HCT116 (cell line): ENCODE measurements at regions not wholly inside any gene's neighbourhood (a gene's known extent, or its start where the extent isn't known, plus 50 kb on each side); places are given as distances from the start of the nearest gene placed in this dataset.

Experiments
- ATAC-seq: fragments of 200-7000 bp; cut with Tn5 transposase; 2 replicates; pipeline ENCODE4 v1.9.1; 2020; ENCODE audit warnings: mild to moderate bottlenecking, moderate library complexity
- BruUV-seq: library from RNA; stranded (reverse); fragments of 400-500 nt; replicated peaks from 2 replicates; lab custom pipeline; 2021; lab: Mats Ljungman, UMichigan
- CTCF ChIA-PET: fragments of 300-600 bp; sonication (Branson Sonifier 250); formaldehyde crosslinking; loops from one replicate; lab custom pipeline; 2021; ENCODE audit warnings: antibody characterized with exemption; lab: Charles Lee
- POLR2A ChIA-PET: fragments of 300-600, 350-600 bp; sonication (Branson Sonifier 250); formaldehyde crosslinking; loops from one replicate; lab custom pipeline; 2021; ENCODE audit warnings: antibody characterized with exemption; lab: Charles Lee
- RAD21 ChIA-PET, 2 experiments: fragments of 300-600 bp; sonication (Branson Sonifier 250); formaldehyde crosslinking; loops; one replicate each; lab custom pipeline; 2023; ENCODE audit warnings: low total read pairs in 2 of 2; ENCODE audit not compliant: uncharacterized antibody in 2 of 2, unreplicated experiment in 2 of 2, low non-redundant PET in 1 of 2; lab: Charles Lee
- DNase-seq: peaks from one replicate; pipeline ENCODE4 v3.0.0-alpha.2; 2010; ENCODE audit warnings: low read depth, low spot score
- H2AFZ ChIP-seq: fragments of 200-600 bp; shearing (Covaris generic), sonication (generic); 2 replicates; pipeline ENCODE4 v1.6.1; 2017; ENCODE audit warnings: low read depth, mixed run types, mixed read lengths, antibody characterized with exemption, low read length; ENCODE audit not compliant: poor library complexity, severe bottlenecking
- H3K27ac ChIP-seq: 2 replicates; pipeline ENCODE4 v1.5.1; 2012; ENCODE audit warnings: low read depth, low read length
- H3K27me3 ChIP-seq: fragments of 200-600 bp; sonication (generic); 2 replicates; pipeline ENCODE4 v1.6.1; 2016; ENCODE audit warnings: mixed run types, low read length, mixed read lengths; ENCODE audit not compliant: insufficient read depth
- H3K36me3 ChIP-seq, 2 experiments: fragments of 200-500 bp in 1 of 2; fragments of 200-600 bp in 1 of 2; sonication (Bioruptor generic) in 1 of 2; sonication (generic) in 1 of 2; 2 replicates each; pipeline versions ENCODE4 v1.5.1 to v1.6.1; 2014 to 2016; ENCODE audit warnings: low read length in 2 of 2, inconsistent platforms in 1 of 2, mixed read lengths in 1 of 2, mixed run types in 1 of 2; ENCODE audit not compliant: insufficient read depth in 2 of 2, control insufficient read depth in 1 of 2
- H3K4me1 ChIP-seq, 2 experiments: fragments of 200-600 bp in 1 of 2; sonication (generic) in 1 of 2; 2 replicates each; pipeline versions ENCODE4 v1.5.1 to v1.6.1; 2012 to 2017; ENCODE audit warnings: low read length in 2 of 2, inconsistent platforms in 1 of 2, mild to moderate bottlenecking in 1 of 2, mixed read lengths in 1 of 2, mixed run types in 1 of 2, moderate library complexity in 1 of 2; ENCODE audit not compliant: insufficient read depth in 2 of 2, control insufficient read depth in 1 of 2
- H3K4me2 ChIP-seq: fragments of 200-600 bp; sonication (generic); 2 replicates; pipeline ENCODE4 v1.6.1; 2017; ENCODE audit warnings: mixed run types, low read length, mixed read lengths
- H3K4me3 ChIP-seq, 2 experiments: fragments of 200-600 bp in 1 of 2; sonication (generic) in 1 of 2; replicated peaks in 1 of 2; 2 replicates each; pipeline ENCODE4 v1.5.1; 2011 to 2016; ENCODE audit warnings: low read length in 2 of 2, control low read depth in 1 of 2, low read depth in 1 of 2, mild to moderate bottlenecking in 1 of 2, mixed read lengths in 1 of 2, mixed run types in 1 of 2
- H3K79me2 ChIP-seq: fragments of 200-600 bp; sonication (generic); 2 replicates; pipeline ENCODE4 v1.6.1; 2017; ENCODE audit warnings: mild to moderate bottlenecking, mixed run types, low read length, moderate library complexity, mixed read lengths; ENCODE audit not compliant: insufficient read depth
- H3K9ac ChIP-seq: fragments of 200-600 bp; sonication (generic); 2 replicates; pipeline ENCODE4 v1.6.1; 2016; ENCODE audit warnings: low read length, mixed read lengths
- H3K9me2 ChIP-seq: fragments of 200-600 bp; sonication (generic), shearing (Covaris generic); 2 replicates; pipeline ENCODE4 v1.6.1; 2017; ENCODE audit warnings: mixed run types, mild to moderate bottlenecking, moderate library complexity; ENCODE audit not compliant: insufficient read depth
- H3K9me3 ChIP-seq, 2 experiments: fragments of 200-500 bp in 1 of 2; fragments of 200-600 bp in 1 of 2; sonication (Bioruptor generic) in 1 of 2; sonication (generic) in 1 of 2; 2 replicates each; pipeline ENCODE4 v1.6.1; 2014 to 2017; ENCODE audit warnings: low read length in 2 of 2, mixed read lengths in 2 of 2, inconsistent platforms in 1 of 2, low read depth in 1 of 2, mild to moderate bottlenecking in 1 of 2, mixed run types in 1 of 2, moderate library complexity in 1 of 2; ENCODE audit not compliant: control insufficient read depth in 1 of 2, insufficient read depth in 1 of 2
- H4K20me1 ChIP-seq: fragments of 200-600 bp; sonication (generic), shearing (Covaris generic); 2 replicates; pipeline ENCODE4 v1.6.1; 2017; ENCODE audit warnings: mixed run types, mild to moderate bottlenecking, moderate library complexity; ENCODE audit not compliant: insufficient read depth
- ATF3 ChIP-seq: IDR thresholded peaks from 2 replicates; pipeline ENCODE4 v1.6.1; 2012
- CBX3 ChIP-seq: IDR thresholded peaks from 2 replicates; pipeline ENCODE4 v1.6.1; 2012; ENCODE audit warnings: low read depth
- EGR1 ChIP-seq: IDR thresholded peaks from 2 replicates; pipeline ENCODE4 v1.6.1; 2012; ENCODE audit warnings: low read depth
- ELF1 ChIP-seq: IDR thresholded peaks from 2 replicates; pipeline ENCODE4 v1.6.1; 2012; ENCODE audit warnings: low read depth, borderline replicate concordance
- EZH2 ChIP-seq: fragments of 200-600 bp; sonication (generic); IDR thresholded peaks from 2 replicates; pipeline ENCODE4 v1.6.1; 2017; ENCODE audit warnings: antibody characterized with exemption, mixed run types
- FOSL1 ChIP-seq: IDR thresholded peaks from 2 replicates; pipeline ENCODE4 v1.6.1; 2012; ENCODE audit warnings: low read depth
- POLR2A ChIP-seq: IDR thresholded peaks from 2 replicates; pipeline ENCODE4 v1.7.0; 2011; ENCODE audit warnings: borderline replicate concordance; ENCODE audit not compliant: insufficient read depth, insufficient read length; ENCODE audit errors: extremely low read depth
- RAD21 ChIP-seq: IDR thresholded peaks from 2 replicates; pipeline ENCODE4 v1.6.1; 2012; ENCODE audit warnings: low read depth, mild to moderate bottlenecking
- SP1 ChIP-seq: IDR thresholded peaks from 2 replicates; pipeline ENCODE4 v1.6.1; 2012; ENCODE audit warnings: low read depth
- SRF ChIP-seq: IDR thresholded peaks from 2 replicates; pipeline ENCODE4 v1.6.1; 2012; ENCODE audit warnings: low read depth
- ZBTB33 ChIP-seq: IDR thresholded peaks from 2 replicates; pipeline ENCODE4 v1.6.1; 2011; ENCODE audit warnings: mild to moderate bottlenecking, low read length, moderate library complexity; ENCODE audit not compliant: insufficient replicate concordance; ENCODE audit errors: extremely low read depth
- intact Hi-C: fragments of 100-400 bp; cut with micrococcal nuclease; formaldehyde crosslinking; loops from 2 replicates; pipeline ENCODE4 v1.10.0; 2022
- TF ChIP-seq, protein P1 (sequence below): IDR thresholded peaks from 2 replicates; pipeline ENCODE4 v1.6.1; 2012; ENCODE audit warnings: low read depth

GRCh38 chr17:77570565-77570898, 388.0 kb upstream of the TNRC6C start:
- Histone ChIP-seq H3K27ac (no peak overlapping the region), H3K79me2 (no peaks in the 10 kb centered on the region), H2AFZ (no peak overlapping the region), H3K9me2 (no peaks in the 10 kb centered on the region), H3K27me3 (peaks cover 14% of the 10 kb centered on the region; the same call in 1 of the 2 replicates), H4K20me1 (no peaks in the 10 kb centered on the region), H3K4me2 (no peak overlapping the region), H3K9me3 (no peaks in the 10 kb centered on the region), H3K4me1 (peaks cover 6 to 10% of the 10 kb centered on the region in 2 experiments; a peak in 2 of 4 replicates), H3K36me3 (no peaks in the 10 kb centered on the region), H3K4me3 (no peak overlapping the region), H3K9ac (no peak overlapping the region)
- TF ChIP-seq SRF: no peak
- no peak for TF ChIP-seq EGR1
- no peak for TF ChIP-seq ELF1
- CTCF ChIA-PET: no interaction called here
- DNase-seq: no peak
- RAD21 ChIA-PET: no interaction called here
- POLR2A ChIA-PET: no interaction called here
- BruUV-seq: no TSS peak
- no peak for ATAC-seq
- intact Hi-C loops: loop anchor here (10.0 kb wide), 1 partner anchor 1904 kb away; no protein-coding TSS in a partner anchor

DNA sequence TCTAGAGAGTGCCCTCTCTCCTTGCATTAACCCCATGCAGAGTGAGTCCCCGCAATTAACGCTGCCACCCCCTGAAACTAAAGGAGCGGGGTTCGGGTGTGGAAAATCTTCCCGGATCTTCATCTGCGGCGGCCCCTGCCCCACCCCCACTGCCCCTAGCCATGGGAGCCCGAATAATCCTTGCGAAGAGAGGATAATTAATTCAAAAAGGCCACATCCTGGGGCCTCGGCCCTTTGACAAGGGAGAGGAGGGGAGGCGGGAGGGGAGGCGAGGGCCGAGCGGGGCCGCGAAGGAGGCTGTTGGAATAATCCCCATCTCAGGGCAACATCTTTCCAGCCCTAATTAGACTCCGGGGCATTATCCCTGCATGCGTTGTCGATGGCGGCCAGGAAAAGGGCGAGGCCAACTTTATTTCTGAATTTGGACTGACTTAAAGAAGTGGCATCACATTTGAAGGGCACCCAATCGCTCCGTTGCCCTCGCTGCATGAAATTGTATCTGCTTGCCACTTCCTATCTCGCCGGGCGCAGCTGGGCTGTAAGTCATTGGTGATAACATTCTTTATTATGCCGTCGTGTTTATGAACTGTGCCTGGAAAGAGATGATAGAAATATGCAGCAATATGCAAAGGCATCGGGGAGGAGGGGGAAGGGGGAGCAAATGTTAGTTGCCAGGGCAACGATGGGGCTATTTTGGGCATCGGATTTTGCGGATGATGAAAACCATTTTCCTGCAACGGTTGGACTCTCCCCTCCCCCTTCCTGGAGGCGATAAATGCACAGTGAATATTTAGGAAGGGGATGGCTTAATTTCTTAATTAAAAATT, 387.1 kb upstream of the TNRC6C start:
- H3K79me2 ChIP-seq: no peaks in the 10 kb centered on the region
- no peaks in the 10 kb centered on the region for H3K9me3 ChIP-seq
- no peaks in the 10 kb centered on the region for H3K9me2 ChIP-seq
- H3K4me1 ChIP-seq: peaks cover 6 to 10% of the 10 kb centered on the region in 2 experiments; a peak in 2 of 4 replicates
- no peaks in the 10 kb centered on the region for H4K20me1 ChIP-seq
- ChIA-PET CTCF (interaction anchor here (1.1 kb wide), 1 partner anchor 8 kb away, joined by 3 read pairs; no protein-coding TSS in a partner anchor), RAD21 (no interaction called here), POLR2A (no interaction called here)
- no peak overlapping the region for H3K9ac ChIP-seq
- no peak overlapping the region for H3K27ac ChIP-seq
- no peak overlapping the region for H3K4me2 ChIP-seq
- no peak overlapping the region for H2AFZ ChIP-seq
- DNase-seq (no peak), ATAC-seq (no peak)
- no peak overlapping the region for H3K4me3 ChIP-seq
- H3K27me3 ChIP-seq: peaks cover 13% of the 10 kb centered on the region; the same call in 1 of the 2 replicates
- no peaks in the 10 kb centered on the region for H3K36me3 ChIP-seq
- intact Hi-C loops: loop anchor here (10.0 kb wide), 1 partner anchor 1903 kb away; no protein-coding TSS in a partner anchor
- no TSS peak for BruUV-seq
- TF ChIP-seq, protein P1, sequence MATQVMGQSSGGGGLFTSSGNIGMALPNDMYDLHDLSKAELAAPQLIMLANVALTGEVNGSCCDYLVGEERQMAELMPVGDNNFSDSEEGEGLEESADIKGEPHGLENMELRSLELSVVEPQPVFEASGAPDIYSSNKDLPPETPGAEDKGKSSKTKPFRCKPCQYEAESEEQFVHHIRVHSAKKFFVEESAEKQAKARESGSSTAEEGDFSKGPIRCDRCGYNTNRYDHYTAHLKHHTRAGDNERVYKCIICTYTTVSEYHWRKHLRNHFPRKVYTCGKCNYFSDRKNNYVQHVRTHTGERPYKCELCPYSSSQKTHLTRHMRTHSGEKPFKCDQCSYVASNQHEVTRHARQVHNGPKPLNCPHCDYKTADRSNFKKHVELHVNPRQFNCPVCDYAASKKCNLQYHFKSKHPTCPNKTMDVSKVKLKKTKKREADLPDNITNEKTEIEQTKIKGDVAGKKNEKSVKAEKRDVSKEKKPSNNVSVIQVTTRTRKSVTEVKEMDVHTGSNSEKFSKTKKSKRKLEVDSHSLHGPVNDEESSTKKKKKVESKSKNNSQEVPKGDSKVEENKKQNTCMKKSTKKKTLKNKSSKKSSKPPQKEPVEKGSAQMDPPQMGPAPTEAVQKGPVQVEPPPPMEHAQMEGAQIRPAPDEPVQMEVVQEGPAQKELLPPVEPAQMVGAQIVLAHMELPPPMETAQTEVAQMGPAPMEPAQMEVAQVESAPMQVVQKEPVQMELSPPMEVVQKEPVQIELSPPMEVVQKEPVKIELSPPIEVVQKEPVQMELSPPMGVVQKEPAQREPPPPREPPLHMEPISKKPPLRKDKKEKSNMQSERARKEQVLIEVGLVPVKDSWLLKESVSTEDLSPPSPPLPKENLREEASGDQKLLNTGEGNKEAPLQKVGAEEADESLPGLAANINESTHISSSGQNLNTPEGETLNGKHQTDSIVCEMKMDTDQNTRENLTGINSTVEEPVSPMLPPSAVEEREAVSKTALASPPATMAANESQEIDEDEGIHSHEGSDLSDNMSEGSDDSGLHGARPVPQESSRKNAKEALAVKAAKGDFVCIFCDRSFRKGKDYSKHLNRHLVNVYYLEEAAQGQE: no peak
- TF ChIP-seq SP1 (no peak), EZH2 (no peak), ATF3 (no peak), FOSL1 (no peak), ELF1 (no peak), ZBTB33 (no peak), EGR1 (no peak), SRF (no peak), RAD21 (no peak), POLR2A (no peak), CBX3 (no peak)
